ENCODE measurements at regions not wholly inside any gene's neighbourhood (a gene's known extent, or its start where the extent isn't known, plus 50 kb on each side); places are given as distances from the start of the nearest gene placed in this dataset.

GRCh38 chr3:87046241-87046640, 55.3 kb upstream of the VGLL3 start:
- TF ChIP-seq, protein P1, sequence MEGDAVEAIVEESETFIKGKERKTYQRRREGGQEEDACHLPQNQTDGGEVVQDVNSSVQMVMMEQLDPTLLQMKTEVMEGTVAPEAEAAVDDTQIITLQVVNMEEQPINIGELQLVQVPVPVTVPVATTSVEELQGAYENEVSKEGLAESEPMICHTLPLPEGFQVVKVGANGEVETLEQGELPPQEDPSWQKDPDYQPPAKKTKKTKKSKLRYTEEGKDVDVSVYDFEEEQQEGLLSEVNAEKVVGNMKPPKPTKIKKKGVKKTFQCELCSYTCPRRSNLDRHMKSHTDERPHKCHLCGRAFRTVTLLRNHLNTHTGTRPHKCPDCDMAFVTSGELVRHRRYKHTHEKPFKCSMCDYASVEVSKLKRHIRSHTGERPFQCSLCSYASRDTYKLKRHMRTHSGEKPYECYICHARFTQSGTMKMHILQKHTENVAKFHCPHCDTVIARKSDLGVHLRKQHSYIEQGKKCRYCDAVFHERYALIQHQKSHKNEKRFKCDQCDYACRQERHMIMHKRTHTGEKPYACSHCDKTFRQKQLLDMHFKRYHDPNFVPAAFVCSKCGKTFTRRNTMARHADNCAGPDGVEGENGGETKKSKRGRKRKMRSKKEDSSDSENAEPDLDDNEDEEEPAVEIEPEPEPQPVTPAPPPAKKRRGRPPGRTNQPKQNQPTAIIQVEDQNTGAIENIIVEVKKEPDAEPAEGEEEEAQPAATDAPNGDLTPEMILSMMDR (conservative IDR thresholded peaks at IDR 0.05; ENCODE audit: low read depth, low read length) = no peak
- DNase-seq (ENCODE audit: low read depth) = no peak
- no peak overlapping the region for H3K4me3 ChIP-seq (ENCODE audit: low read length)

- TF ChIP-seq, protein P1 (conservative IDR thresholded peaks at IDR 0.05; ENCODE audit: low read depth, low read length) = no peak
- no peak for DNase-seq (ENCODE audit: low read depth)
- H3K4me3 ChIP-seq (ENCODE audit: low read length) = no peak overlapping the region
Measured at GRCh38 chr3:87045473-87045872, 54.5 kb upstream of the VGLL3 start.

DNA sequence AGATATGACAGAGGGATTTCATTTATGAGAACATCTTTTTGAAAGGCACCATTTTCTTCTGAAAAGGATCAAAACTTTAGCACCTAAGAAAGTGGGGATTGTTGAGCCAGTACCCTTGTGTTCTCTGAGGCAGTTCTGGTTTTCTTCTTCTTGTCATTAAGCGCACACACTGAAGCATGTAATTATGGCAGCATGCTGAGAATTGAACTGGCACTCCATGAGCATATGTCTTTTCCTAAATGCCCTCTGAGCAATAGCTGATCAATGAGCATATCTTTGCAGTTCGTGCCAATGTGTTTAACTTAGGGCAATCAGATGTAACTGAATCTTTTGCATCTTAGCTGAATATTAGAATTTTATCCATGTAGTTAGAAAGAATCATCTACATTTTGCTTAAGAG, 53.9 kb upstream of the VGLL3 start:
- DNase-seq (ENCODE audit: low read depth) = no peak
- TF ChIP-seq, protein P1 (conservative IDR thresholded peaks at IDR 0.05; ENCODE audit: low read depth, low read length) = no peak
- no peak overlapping the region for H3K4me3 ChIP-seq (ENCODE audit: low read length)

GRCh38 chr3:87044409-87044808, 53.5 kb upstream of the VGLL3 start:
- DNase-seq (ENCODE audit: low read depth) = no peak
- TF ChIP-seq, protein P1 (conservative IDR thresholded peaks at IDR 0.05; ENCODE audit: low read depth, low read length) = no peak
- no peak overlapping the region for H3K4me3 ChIP-seq (ENCODE audit: low read length)

DNA sequence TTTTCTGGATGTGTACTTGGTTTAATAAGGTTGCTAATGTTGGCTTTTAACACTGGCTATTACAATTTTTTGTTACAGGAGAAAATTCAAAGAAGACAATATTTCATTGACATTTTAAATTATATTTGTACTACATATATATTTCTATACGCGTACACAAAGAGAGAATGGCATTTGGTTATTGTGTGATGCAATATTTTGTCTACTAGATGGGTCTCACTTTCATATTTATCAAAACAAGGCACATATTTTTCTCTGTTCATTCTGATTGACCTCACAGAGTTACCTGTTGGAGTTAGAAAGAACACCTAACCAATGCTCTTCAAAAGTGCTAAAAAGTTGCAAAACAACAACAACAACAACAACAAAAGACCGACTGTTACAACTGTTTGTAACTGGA, 50.2 kb upstream of the VGLL3 start:
- DNase-seq (ENCODE audit: low read depth) = no peak
- TF ChIP-seq, protein P1 (conservative IDR thresholded peaks at IDR 0.05; ENCODE audit: low read depth, low read length) = no peak
- no peak overlapping the region for H3K4me3 ChIP-seq (ENCODE audit: low read length)

Measured in retinal pigment epithelial cell (primary cell).